GM18873 (cell line): ENCODE measurements at regions not wholly inside any gene's neighbourhood (a gene's known extent, or its start where the extent isn't known, plus 50 kb on each side); places are given as distances from the start of the nearest gene placed in this dataset.

Experiments
- ATAC-seq: cut with Tn5 transposase; IDR thresholded peaks from one replicate; pipeline ENCODE4 v1.9.1; 2021; ENCODE audit warnings: mild to moderate bottlenecking, moderate library complexity, moderate number of reproducible peaks; ENCODE audit not compliant: unreplicated experiment, low FRiP score

- ATAC-seq: no peak
Measured at GRCh38 chr5:89137148-89137547, 254.2 kb upstream of the MEF2C start.

GRCh38 chr5:89133975-89134374, 251.0 kb upstream of the MEF2C start:
- no peak for ATAC-seq

GRCh38 chr5:89133129-89133528, 250.1 kb upstream of the MEF2C start:
- ATAC-seq: no peak

GRCh38 chr5:89130851-89131250, 247.9 kb upstream of the MEF2C start:
- no peak for ATAC-seq

GRCh38 chr5:89129941-89130340, 247.0 kb upstream of the MEF2C start:
- no peak for ATAC-seq

DNA sequence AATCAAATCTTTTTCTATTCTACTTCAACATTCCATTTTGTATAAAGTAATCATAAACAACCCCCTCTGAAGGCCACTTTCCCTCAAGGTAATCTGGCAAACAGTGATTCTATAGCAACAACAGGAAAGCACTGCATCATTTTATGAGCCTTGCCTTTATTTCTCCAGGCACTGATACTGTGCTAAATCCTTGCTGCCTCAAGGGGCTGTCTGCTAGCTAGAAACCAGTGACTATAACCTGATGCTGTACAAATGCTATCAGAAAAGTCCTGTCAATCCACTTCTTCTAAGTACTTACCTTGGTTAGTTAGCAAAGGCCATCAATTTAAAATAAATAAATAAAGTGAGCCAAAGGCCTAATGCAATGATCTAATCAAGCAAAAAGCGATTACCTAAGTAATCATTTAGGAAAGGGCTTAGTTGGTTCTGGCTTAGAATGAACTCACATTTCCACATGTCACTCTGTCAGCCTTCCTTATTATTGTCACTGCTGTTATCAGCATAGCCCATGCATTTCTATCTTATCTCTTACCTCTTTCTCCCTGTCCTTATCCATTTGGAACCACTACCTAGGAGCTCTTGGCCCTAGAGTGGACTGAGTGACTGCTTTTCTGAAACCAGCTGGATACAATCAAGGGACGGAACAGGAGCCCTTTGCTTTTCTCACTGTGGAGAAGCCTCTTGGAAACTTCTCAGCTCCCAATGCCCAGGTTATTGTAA, 246.1 kb upstream of the MEF2C start:
- no peak for ATAC-seq

GRCh38 chr5:89128092-89128491, 245.1 kb upstream of the MEF2C start:
- no peak for ATAC-seq

DNA sequence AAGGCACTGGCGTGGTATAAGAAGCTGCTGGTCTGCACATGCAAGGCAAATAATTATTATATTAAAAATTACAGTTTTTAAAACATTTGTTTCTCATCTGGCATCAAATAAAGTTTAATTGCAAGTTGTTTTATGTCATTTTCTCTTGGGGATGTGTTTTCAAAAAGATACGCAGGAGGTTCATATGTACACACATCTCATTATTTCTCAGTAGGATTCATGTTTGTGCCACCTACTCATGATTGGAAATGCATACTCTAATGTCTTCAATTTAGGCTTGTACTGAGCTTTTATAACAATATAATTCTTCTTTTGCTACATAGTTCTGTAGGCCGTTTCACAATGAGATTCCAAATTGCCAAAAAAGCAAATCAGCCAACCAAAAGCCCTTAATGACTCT, 244.2 kb upstream of the MEF2C start:
- no peak for ATAC-seq

DNA sequence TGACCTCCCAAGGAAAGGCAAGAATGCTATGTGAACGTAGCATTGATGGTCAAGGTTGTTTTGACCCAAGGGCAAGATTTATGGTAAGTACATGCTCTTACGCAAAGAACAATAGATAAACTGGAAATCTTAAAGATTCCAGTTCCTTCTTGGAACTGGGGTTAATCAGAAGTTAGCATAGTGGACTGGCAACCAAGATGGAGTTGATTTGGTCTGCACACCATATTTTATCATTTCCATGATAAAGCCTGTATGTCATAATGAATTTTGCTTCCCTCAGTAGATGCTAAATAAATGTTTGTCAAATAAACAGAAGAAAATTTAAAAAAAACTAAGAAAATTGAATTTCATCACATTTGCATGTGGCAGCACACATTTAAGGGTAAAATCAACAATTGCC, 242.4 kb upstream of the MEF2C start:
- no peak for ATAC-seq

DNA sequence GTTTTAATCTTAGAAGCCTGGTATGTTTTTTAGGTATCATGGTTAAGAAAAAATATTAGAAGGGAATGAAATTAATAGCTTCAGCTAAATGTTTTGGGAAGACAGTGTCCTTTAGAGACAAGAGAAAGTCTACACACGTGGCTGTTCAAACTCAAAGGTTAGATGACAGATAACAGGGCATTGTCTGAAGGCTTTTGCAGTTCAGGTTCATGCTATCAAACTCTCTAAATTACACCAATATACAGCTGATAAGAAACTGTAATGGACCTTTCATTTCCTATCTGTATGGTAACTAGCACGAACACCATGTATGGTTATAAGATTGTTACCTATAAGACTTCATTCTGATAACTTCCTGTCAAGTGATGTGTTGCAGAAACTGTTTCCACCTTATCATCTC, 240.6 kb upstream of the MEF2C start:
- no peak for ATAC-seq

DNA sequence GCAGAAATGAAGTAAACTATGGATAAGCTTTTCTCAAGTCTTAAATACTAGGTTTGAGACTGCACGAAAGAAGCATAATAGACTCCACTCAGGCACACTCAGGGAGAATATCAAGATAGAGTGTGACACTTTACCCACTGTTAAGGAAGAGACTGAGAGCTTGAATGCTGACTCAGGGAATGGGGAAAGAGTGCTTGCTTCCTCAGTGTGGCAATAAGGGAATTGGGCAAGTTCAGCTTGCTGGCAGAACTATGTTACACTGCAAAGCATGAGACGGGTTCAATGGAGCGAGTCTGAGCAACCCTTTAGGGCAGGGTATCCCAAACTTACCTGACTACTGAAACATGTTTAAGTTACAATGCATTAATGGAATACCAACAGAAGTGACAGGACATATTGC, 237.7 kb upstream of the MEF2C start:
- no peak for ATAC-seq

GRCh38 chr5:89117124-89117644, 234.2 kb upstream of the MEF2C start:
- peak; percentile 78 for ATAC-seq

DNA sequence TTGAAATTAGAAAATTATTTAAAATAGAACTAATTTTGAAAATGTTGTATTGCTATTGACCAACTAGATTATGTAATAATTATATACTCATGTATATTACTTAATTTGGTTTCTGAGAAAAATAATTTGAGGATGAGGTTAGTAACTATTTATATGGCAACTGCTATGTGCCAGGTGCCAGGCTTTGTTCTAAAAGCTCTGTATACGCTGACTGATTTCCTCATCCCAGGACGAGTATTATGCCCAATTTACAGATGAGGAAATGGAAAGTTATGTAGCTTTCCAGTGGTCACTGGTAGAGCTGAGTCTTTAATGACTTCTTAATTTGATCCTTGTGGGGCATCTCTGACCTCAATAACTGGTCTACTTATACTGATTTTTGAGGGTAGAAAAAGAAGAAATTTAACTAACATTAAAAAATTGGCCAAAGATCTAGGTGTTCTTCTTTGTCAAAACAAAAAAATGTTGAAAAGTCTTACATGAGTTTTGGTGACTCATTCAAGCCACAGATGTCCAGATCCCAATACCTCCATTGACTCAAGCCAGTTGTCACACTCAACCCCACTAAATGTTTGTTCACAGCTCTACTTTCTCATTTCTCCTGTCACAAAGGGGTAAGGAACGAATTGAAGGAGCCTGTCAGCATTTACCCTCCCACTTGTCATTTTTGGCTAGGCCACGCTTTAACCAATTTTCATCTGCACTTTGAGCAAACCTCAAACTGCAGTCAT, 228.1 kb upstream of the MEF2C start:
- ATAC-seq: no peak

DNA sequence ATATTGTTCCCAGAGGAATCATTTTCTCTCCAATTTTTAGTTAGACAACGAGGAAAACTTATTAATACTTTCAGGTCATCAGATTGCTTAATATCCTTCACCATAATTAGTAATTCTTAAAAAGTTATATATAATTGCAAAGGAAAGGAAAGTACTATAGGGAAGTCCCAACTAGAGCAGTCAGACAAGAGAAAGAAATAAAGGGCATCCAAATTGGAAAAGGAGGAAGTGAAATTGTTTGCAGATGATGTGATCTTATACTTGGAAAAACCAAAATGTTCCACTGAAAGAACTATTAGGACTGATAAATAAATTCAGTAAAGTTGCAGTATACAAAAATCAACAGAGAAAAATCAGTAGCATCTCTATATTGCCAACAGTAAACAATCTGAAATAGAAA, 223.5 kb upstream of the MEF2C start:
- no peak for ATAC-seq

DNA sequence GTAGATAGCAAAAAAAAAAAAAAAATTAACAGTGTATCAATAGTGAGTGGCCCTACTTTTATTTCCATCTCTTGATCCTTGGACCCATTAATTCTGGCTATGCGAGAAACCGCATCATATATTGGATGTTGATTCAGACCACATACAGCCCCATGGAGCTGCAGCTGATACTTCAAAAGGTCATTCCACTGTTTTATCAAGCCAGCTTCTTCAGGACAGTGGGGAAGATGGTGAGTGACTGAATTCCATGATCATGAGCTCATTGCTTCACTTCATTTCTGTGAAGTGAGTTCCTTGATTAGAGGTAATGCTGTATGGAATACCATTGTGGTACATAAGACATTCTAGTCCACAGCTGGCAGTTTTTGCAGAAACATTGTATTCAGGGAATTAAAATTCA, 222.9 kb upstream of the MEF2C start:
- ATAC-seq: no peak

DNA sequence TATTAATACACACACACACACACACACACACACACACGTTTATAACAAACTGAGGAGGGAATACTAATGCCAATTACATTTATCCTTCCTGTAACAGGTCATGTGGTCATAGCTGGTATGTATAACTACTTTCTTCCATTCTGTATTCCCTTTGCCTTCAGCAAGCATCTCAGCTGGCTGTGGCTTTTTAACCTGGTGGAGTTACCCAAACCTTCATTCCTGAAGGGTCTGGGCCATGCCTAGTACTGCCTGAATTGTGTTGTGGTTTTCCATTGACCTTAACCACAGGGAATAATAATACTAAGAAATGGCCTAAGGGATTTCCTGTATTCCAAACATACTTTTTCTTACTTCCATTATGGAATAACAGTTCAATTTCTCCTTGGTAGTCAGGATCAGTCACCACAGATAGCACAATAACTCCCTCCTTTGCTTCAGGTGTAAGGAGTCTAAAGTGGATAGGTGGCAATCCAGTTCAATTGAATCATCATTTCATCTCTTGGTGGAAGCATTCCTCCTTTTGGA, 222.2 kb upstream of the MEF2C start:
- ATAC-seq: no peak

- no peak for ATAC-seq
Measured at GRCh38 chr5:89098199-89098756, 215.3 kb upstream of the MEF2C start.

- peak; percentile 68 for ATAC-seq
Measured at GRCh38 chr5:89097103-89097502, 214.1 kb upstream of the MEF2C start.

DNA sequence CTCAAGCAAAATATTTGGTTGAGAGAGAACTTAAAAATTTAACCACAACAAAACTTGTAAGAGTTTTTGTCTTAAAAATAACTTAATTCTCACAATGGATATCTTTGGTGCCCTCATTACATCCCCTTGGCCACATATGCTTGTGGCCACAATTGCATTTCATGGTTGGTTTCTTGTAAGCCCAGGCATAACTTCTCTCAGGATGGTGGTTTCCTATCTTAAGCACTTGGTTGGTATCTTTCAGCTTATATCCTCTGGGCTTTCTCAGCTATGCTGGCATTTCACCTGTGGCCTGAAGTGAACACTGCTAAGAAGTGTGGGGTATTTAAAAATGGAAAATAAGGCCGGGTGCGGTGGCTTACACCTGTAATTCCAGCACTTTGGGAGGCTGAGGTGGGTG, 212.4 kb upstream of the MEF2C start:
- ATAC-seq: no peak

DNA sequence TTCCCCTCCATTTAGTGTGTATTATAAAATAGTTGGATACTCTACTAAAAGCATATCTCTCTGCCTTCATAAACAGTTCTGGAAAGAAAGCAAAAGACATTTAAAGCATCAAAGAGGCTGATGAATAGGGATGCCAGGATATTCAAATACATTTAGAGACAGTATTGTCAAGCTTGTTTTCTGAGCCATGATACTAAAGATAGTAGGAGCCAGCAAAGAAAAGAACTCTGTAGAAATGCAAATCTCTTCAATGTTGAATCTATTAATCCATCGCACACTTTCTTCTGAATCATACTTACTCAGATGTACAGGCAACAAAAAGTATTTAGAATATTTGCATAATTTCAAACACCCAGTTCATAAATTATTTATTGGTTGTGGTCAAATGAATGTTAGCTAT, 207.1 kb upstream of the MEF2C start:
- ATAC-seq: no peak

- ATAC-seq: no peak
Measured at GRCh38 chr5:89087551-89088318, 204.8 kb upstream of the MEF2C start.
